GM18873 (cell line): ENCODE measurements at regions not wholly inside any gene's neighbourhood (a gene's known extent, or its start where the extent isn't known, plus 50 kb on each side); places are given as distances from the start of the nearest gene placed in this dataset.

ENCODE experiments used
- ATAC-seq: cut with Tn5 transposase; IDR thresholded peaks from one replicate; pipeline ENCODE4 v1.9.1; 2021; ENCODE audit warnings: mild to moderate bottlenecking, moderate library complexity, moderate number of reproducible peaks; ENCODE audit not compliant: unreplicated experiment, low FRiP score

DNA sequence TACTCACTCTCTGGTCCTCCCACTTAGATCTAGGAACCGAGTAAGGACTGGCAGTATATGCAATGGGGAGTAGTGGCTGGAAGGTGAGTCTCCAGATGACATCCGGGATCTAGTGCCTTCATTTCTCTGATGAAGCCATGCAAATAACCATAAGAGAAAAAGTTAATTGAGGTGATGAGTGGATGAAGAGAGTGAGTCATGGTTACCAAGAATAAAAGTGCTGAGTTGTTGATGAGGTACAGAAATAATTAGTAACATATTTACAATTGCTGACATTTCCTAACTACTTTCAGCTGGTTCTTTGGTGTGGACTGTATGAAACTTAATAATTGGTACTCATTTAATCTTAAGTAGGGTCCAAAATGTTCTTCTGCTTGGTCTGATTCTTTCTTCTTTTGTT, 146.7 kb upstream of the PITX2 start:
- no peak for ATAC-seq

DNA sequence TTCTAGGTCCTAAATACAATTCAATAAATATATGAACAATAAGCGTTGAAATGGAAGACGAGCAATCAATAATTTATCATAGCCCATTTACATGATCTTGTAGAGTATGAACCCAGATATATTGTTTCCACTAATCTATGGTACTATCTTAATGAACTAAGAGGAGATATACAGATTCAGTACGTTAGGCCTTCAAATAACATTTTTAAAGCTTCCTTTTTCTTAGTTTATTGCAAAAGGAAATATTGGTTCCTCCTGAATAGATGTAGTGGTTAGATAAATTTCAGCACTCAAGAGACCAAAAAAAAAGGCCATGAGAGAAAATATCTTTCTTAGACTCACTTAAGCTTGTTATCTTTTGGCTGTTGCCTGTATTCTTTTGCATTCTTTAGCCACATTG, 147.5 kb upstream of the PITX2 start:
- ATAC-seq, result no peak

DNA sequence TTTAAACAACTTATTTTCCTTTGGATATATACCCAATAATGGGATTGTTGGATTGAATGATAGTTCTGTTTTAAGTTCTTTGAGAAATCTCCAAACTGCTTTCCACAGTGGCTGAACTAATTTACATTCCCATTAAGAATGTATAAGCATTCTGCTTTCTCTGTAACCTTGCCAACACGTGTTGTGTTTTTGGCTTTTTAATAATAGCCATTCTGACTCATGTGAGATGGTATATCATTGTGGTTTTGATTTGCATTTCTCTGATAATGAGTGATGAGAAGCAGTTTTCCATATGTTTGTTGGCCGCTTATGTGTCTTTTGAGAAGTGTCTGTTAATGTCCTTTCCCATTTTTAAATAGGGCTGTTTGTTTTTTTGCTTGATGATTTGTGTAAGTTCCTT, 155.6 kb upstream of the PITX2 start:
- no peak for ATAC-seq

DNA sequence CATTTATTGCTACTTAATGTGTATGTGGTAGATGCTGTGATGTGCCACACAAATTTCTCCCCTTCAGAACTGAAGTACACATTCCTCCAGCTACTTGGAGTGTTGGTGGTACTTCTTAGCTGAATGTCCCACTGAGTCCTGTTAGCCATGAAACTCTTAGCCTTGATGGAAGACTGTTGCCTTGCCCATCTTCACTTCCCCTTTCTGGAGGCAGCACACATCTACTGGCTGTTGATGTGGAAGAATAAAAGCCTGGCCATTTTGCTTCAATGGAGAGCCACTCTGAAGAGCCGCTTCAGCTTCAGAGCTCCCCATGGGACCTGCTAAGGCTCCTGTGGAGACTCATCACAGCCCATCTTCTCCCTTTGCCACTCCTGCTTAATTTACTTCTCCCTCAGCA, 157.7 kb upstream of the PITX2 start:
- ATAC-seq, result no peak

DNA sequence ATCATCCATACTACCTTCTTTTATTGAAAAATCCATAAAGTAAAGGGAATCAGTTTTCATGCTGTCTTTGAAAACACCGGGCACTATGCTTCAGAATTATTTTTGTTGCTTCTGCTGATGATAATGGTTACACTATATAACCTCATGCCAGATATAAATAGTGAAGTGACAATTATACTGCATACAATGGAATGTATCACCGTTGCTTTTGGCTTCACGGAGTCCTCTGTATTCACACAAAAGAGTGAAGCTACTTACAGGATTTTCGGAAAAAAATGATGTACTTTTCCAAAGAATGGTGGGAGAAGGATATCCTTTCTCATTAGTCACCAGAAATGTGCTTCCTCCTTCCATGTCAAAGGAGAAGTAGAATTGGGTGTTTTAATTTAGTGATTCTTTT, 159.1 kb upstream of the PITX2 start:
- no peak for ATAC-seq

DNA sequence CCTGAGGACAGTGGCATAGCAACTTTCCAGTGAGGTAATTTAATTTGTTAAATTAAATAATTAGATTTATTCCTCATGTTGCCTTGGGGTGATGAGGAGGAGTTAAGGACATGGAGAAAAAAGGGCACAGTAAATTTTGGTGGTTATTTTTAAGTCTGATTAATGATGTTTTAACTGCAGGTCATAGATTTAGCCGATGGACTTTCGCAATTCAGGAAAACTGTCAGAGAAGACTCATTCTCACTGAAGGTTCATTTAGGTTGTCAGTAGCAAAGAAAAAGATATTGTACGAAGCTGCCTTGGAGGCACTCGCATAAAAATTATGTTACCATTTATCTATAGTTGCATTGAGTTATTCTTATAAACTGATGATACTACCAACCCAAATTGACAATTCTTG, 164.2 kb upstream of the PITX2 start:
- ATAC-seq, result no peak

DNA sequence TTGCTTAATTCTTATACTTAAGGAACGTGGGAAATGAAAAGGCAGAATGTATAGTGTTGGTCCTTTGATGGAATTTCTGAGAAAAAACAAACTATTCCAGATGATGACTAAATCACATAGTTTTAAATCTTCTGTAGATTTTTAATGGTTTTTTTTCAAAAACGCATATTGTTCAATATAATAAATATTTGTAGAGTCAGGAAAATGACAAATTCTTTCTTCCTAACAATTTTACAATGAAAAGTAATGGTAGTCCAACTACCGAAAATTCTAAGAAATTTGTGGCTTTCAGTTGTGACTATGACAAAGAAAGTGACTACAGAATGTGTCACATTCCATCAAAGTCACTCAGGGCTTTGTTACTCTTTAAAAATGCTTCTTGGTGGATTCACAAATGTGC, 164.8 kb upstream of the PITX2 start:
- ATAC-seq, result no peak

DNA sequence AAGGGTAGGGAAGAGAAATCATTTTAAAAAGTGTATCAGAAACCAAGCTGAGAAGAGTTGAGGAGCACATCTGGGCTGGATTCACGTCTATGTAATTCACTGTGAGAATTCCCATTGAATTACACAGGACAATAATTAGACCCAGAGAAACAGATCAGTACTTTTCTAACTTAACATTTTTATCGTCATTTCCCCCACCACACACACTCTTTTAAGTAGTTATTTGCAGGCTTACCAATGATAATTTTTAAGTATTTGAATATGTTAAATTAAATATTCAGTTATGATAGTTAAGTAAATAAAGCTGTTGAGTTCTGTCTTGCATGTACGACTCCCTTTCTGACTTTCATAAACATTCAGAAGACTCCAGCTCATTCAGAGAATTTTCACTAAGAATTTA, 165.4 kb upstream of the PITX2 start:
- no peak for ATAC-seq

DNA sequence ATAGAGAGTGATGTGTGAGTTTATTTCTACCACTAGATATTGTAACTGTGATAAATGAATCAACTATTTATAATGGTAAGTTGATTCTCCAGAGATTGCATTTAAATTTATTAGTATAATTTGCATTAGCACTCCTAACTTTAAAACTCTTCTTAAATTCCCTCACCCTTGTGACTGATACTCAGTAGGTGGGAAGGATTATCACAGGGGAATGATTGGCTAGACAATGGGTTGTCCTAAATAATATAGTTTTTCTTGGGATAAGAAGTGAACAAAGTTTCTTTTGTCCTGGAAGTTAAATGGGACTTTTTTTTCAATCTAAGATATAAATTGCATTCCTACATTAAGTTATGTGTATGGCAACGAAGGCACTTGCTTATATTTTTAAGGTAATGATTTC, 169.2 kb upstream of the PITX2 start:
- ATAC-seq, result no peak

DNA sequence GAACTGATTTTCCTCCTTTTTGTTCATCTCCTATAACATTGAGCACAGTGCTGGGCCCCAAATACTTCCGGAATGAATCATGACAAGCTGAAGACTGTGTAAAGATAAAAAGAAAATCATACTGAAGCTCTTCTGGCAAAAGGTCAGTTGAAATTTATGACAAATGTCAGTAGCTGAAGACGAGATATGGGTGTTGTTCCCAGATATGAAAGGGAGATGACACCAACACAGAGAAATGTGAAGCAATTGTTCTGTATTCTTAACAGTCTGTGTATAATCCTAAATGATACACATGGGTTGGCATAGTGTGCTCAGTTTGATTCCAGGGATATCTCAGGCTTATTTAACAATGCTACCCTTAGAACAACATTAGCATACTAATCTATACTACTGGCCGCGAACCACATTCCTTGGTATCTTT, 170.5 kb upstream of the PITX2 start:
- ATAC-seq, result no peak

DNA sequence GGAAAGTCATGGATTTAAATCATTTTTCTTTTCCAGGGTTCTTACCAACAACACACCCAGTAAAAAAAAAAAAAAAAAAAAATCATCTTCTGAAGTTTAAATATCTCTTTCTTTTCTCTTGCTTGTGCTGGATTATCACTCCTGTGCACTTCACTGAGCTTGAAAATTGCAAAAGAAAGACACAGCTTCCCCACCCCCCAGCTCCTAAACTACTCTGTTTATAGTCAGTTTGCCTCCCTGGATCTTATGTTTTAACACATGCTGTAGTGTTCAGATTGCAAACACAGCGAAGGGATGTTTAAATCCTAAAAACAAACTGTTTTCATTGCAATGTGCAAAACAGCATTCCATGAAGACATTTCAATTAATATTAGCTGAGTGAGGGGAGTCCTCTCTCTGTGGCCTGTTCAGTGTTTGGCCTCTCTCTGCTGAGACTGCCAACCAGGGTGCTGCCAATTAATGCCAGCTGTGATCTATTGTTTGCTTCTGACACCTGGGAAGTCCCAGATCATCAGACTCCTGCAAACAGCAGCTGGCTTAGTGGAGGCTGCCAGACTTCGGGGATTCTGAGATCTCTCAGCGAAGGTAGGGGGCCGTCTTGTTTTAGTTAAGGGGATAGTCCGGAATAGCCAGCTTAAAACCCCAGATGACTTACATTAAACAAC, 171.1 kb upstream of the PITX2 start:
- ATAC-seq, result no peak

DNA sequence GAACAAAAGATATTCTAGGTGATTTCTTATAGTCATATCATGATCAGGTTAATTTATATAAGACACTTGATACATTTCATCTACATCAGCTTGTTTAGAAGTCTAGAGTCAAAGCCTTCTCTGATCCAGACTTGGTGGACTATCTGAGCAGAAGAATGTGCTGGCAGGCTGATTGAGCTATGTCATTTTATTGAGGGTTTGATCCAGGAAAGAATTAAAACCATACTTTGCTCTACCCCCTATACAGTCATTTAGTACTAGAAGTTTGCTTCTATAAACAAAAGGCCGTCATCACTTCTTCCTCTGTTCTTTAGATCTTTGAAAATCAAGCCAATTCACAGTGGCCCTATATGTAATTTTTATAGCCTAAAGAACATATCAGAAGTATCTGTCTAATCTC, 173.1 kb upstream of the PITX2 start:
- no peak for ATAC-seq

DNA sequence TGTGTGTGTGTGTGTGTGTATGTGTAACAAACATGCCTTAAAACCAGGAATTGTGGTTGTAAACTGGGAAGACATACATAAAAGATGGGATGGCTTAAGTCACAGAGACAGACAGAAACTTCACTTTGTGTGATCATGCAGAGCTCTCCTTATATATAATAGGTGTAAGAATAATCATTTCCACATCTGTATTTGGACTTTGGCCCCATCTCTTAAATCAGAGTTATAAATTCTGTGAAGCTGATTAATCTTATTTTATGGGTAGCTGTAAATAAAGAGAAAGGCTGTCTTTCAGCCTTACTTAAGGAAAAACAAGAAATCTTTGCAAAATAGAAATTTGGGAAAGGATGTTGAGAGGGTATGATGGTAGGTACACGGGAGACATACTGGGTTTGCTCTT, 174.6 kb upstream of the PITX2 start:
- ATAC-seq, result no peak

DNA sequence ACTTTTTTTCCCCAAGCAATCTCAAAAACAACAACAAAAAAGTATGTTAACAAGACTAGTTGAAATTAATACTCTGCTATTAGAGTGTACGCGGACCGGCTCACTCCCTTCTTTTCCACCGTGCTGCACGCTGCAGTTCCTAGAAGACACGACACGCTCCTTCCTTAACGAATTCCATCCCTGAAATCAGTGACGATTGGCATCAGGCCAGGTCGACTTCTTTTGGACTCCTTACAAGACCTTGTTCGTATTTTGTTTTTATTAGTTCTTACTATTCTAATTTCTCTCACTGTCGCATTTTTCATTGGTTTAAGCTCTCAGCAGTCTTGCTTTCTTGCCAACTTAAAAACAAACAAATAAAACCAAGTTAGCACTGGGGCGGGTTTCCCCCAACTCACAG, 175.8 kb upstream of the PITX2 start:
- ATAC-seq, result no peak

DNA sequence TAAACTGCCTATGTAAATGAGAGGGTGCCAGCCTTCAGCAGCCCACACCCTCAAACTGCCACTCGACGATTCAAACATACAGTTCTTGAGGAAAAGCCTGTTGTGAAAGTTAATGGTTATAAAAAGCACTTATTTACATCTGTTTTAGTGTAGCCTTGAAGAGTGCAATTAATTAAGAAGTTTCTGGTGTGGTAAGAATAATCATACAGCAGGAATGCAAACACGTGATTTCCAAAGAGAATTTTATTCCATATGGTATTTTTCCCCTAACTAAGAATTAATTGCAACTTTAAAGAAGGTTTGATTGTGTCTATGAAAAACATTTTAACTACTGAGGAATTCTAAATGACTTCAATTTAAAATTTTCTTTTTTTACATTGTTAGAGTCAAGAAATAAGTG, 176.3 kb upstream of the PITX2 start:
- ATAC-seq, result no peak

DNA sequence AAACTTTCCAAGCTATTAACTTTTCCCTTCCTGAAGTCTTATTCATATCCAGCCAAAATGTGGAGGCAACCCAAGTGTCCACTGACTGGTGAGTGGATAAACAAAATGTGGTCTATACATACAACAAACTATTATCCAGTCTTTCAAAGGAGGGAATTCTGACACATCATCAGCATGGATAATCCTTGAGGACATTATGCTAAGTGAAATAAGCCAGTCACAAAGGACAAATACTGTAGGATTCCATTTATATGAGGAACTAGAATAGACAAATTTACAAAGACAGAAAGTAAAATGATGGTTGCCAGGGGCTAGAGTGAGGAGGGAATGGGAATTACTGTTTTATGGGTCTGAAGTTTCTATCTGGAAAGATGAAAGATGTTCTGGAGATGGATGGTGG, 178.7 kb upstream of the PITX2 start:
- no peak for ATAC-seq

DNA sequence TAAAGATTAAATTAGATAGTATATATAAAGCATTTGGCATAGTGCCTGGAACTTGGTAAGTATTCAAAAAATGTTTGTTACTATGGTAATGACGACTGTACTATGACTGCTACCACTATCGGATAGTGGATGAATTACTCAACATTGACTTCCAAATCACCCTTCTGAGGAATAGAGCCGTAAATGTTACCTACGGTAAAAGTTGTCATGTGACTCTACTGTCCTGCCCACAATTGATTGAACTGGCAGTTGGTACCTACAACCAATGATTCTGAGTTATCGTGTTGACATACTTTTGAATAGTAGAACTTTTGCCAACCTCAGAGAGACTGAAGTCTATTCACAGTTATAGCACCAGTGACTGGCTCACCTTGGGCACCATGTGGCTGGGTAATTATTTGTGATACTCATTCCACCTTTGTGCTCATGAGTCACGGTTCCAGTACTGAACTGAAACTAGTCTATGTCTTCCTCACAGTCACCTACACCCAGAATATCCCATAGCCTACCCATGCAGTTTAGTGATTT, 185.5 kb upstream of the PITX2 start:
- ATAC-seq, result peak; percentile 76

DNA sequence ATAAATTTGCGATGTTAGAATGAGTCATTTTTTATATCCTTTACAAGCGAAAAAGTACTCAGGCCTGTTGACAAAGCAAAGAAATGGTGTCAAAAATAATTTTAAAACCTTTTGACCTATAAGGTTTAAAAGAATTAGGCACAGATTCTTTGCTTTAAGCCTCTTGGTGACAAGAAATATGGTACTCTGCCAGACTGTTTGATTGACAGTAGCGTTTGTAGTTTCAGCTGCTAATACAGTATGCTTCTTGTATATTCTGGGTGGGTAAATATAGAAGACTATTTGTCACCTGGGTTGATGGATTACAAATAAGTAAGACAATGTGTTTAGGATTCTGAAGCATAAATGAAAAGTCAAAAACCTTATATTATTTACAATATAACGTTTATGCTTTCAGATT, 193.1 kb upstream of the PITX2 start:
- ATAC-seq, result no peak

DNA sequence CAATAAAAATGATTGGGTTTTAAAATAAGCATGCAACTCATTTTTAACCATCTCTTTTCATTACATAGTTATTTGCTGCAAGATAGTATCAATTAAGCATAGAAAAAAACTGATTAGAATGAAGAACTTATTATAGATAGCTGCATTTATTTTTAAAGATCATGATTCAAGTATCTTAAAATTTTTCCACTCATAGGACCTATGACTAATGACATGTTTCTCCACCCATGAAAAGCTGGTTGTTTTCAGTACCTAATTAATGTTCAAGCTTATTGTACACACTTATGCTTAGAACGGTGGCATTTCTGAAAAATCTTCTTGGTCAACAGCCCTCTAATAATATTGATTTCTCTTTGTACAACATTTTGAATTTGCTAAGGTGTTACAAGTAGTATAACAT, 193.5 kb upstream of the PITX2 start:
- ATAC-seq, result no peak

DNA sequence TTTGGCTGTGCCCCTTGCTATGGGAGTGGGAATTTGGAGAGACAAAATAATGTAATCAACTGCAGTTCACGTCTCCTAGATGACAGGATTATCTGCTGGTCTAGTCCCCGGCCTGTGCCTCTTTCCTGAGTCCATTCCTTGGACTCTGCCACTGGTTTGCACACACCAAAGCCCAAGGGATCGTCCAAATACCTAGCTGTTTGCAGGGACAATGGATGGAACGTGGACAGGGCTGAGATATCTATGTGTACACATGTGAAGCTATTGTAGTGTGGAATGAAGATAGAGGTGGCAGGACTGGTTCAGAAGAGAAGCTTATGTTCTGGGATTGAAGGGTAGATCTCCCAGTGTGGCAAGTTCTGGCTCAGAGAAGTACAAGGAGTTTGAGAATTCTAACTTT, 198.3 kb upstream of the PITX2 start:
- no peak for ATAC-seq

DNA sequence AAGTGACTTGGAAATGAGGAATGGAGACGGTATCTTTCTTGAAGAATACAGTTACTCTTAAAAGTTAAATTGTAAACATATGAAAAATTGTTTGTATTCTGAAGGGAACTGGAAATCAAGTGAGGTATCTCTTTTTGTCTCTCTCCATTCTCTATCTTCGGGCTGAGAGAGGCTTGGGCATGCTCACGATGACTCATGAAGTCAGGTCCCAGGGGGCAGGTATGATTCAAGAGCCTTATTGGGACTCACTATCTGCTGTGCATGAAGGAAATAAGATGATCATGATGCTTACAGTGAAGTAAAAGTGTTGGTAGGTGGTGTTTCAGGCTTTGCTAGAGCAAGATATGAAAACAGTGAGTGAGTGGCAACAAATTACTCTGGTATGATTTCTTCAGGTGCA, 200.4 kb upstream of the PITX2 start:
- no peak for ATAC-seq

DNA sequence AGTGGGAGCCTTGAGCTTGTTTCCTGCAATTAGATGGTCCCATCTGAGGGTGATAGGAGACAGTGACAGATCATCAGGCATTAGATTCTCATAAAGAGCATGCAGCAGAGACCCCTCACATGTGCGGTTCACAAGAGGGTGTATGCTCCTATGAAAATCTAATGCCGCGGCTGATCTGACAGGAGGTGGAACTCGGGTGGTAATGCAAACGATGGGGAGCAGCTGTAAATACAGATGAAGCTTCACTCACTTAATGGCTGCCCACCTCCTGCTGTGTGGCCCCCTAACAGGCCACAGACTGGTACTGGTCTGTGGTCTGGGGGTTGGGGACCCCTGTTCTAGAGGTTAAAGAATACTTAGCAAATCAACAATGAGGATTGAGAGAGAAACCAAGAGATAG, 201.5 kb upstream of the PITX2 start:
- no peak for ATAC-seq

DNA sequence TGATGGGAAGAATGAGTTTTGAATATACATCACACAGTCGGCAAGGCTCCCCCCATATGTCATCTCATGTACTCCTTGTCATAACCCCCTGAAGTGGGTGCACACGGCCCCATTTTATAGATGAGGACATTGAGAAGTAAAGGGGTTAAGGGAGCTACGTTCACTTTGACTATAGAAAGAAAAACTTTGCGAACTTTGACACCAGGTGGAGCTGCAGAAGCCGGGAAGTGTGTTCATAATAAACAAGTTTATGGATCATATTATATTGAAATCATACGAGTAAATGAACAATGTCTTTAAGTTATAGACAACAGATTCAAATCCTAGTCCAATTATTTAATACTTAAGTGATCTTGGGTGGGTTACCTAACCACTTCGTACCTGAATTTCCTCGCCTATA, 203.8 kb upstream of the PITX2 start:
- no peak for ATAC-seq
